Calu3 (cell line): ENCODE measurements at regions not wholly inside any gene's neighbourhood (a gene's known extent, or its start where the extent isn't known, plus 50 kb on each side); places are given as distances from the start of the nearest gene placed in this dataset.
A peak's percentile ranks its signal among the peaks of the same experiment; 100 is the strongest.

Source experiments
- BruUV-seq: library from RNA; stranded (reverse); fragments of 400-500 nt; replicated peaks from 2 replicates; lab custom pipeline; 2021; lab: Mats Ljungman, UMichigan
- CTCF ChIA-PET: fragments of 300-600 bp; sonication (Branson Sonifier 250); formaldehyde crosslinking; loops from one replicate; lab custom pipeline; 2022; ENCODE audit warnings: antibody characterized with exemption; lab: Charles Lee
- DNase-seq: peaks from one replicate; pipeline ENCODE4 v3.0.0; 2022
- H3K27ac Mint-ChIP-seq: one replicate; pipeline ENCODE4 v1.8.0; 2022; ENCODE audit warnings: mixed read lengths; ENCODE audit not compliant: unreplicated experiment
- H3K27me3 Mint-ChIP-seq: one replicate; pipeline ENCODE4 v1.8.0; 2022; ENCODE audit warnings: mixed read lengths; ENCODE audit not compliant: unreplicated experiment
- H3K36me3 Mint-ChIP-seq: one replicate; pipeline ENCODE4 v1.8.0; 2022; ENCODE audit warnings: mild to moderate bottlenecking, moderate library complexity, mixed read lengths; ENCODE audit not compliant: insufficient read depth, unreplicated experiment
- H3K4me1 Mint-ChIP-seq: one replicate; pipeline ENCODE4 v1.8.0; 2022; ENCODE audit warnings: mild to moderate bottlenecking, low read depth, mixed read lengths; ENCODE audit not compliant: unreplicated experiment
- H3K4me3 Mint-ChIP-seq: one replicate; pipeline ENCODE4 v1.8.0; 2022; ENCODE audit warnings: mild to moderate bottlenecking, low read depth, moderate library complexity, mixed read lengths; ENCODE audit not compliant: unreplicated experiment
- H3K9me3 Mint-ChIP-seq: one replicate; pipeline ENCODE4 v1.8.0; 2022; ENCODE audit warnings: low read depth, mixed read lengths; ENCODE audit not compliant: unreplicated experiment
- intact Hi-C: fragments of 100-400 bp; cut with micrococcal nuclease; formaldehyde crosslinking; loops from one replicate; pipeline ENCODE4 v1.10.0; 2022; ENCODE audit not compliant: unreplicated experiment
- TF ChIP-seq, protein P1 (sequence below): fragments of 200-600 bp; IDR thresholded peaks from one replicate; pipeline ENCODE4 v1.8.0; 2022; ENCODE audit warnings: antibody characterized with exemption; ENCODE audit not compliant: unreplicated experiment

DNA sequence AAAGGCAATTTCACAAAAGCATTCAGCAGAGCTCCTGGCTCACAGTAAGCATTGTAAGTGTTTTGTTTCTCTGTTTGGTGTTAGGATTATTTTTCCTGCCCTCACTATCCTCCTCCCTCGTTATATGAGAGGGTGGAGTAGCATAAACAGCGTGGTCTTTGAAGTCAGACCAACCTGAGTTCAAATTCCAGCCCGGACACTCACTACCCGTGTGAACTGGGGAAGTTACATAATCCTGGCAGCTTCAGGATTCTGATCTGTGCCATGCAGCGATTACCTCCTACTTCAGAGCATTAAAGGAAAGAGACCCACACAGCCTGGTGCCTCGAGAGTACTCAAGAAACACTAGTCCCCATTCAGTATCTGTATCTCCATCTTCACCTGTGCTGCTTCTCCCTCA lies 386.5 kb downstream of the INHBA start:
- CTCF ChIA-PET = interaction anchor here (1.6 kb wide), 1 partner anchor 388 kb away, joined by 12 read pairs; no protein-coding TSS in a partner anchor
- intact Hi-C loops = no loop called here

DNA sequence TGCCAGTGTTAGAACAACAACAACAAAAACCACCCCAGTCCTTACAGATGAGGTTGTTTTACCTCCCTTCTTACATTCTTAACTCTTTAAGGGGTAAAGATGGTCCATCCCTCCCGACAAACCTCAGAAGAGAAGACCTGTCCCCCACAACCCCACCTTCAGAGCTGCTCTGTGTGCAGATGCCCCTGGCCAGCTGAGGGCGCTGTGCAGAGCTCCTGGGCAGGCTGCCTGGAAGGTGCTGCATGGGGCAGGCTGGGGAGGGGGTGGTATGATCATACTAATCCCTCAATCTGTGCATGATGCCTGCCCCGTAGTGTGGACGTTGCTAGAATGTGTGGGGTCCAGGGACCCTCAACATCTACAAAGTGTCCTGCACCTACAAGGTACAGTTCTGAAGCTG lies 387.1 kb downstream of the INHBA start:
- peaks cover 13% of the 10 kb centered on the region for H3K4me1 Mint-ChIP-seq
- intact Hi-C loops = no loop called here
- TF ChIP-seq, protein P1, sequence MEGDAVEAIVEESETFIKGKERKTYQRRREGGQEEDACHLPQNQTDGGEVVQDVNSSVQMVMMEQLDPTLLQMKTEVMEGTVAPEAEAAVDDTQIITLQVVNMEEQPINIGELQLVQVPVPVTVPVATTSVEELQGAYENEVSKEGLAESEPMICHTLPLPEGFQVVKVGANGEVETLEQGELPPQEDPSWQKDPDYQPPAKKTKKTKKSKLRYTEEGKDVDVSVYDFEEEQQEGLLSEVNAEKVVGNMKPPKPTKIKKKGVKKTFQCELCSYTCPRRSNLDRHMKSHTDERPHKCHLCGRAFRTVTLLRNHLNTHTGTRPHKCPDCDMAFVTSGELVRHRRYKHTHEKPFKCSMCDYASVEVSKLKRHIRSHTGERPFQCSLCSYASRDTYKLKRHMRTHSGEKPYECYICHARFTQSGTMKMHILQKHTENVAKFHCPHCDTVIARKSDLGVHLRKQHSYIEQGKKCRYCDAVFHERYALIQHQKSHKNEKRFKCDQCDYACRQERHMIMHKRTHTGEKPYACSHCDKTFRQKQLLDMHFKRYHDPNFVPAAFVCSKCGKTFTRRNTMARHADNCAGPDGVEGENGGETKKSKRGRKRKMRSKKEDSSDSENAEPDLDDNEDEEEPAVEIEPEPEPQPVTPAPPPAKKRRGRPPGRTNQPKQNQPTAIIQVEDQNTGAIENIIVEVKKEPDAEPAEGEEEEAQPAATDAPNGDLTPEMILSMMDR = peak; percentile 44
- BruUV-seq = no TSS peak
- H3K9me3 Mint-ChIP-seq = peaks cover 6% of the 10 kb centered on the region
- H3K4me3 Mint-ChIP-seq = no peak overlapping the region
- no peaks in the 10 kb centered on the region for H3K27me3 Mint-ChIP-seq
- CTCF ChIA-PET = interaction anchor here (1.6 kb wide), 1 partner anchor 389 kb away, joined by 12 read pairs; no protein-coding TSS in a partner anchor
- DNase-seq = peak; percentile 34
- H3K36me3 Mint-ChIP-seq = no peaks in the 10 kb centered on the region
- no peak overlapping the region for H3K27ac Mint-ChIP-seq

More for the DNA sequence above, 386.5 kb downstream of the INHBA start:
- Mint-ChIP-seq H3K9me3 (peaks cover 6% of the 10 kb centered on the region), H3K4me3 (no peak overlapping the region), H3K36me3 (no peaks in the 10 kb centered on the region), H3K27me3 (no peaks in the 10 kb centered on the region), H3K27ac (no peak overlapping the region), H3K4me1 (peaks cover 13% of the 10 kb centered on the region)
- TF ChIP-seq, protein P1 = no peak
- DNase-seq = no peak
- BruUV-seq = no TSS peak

DNA sequence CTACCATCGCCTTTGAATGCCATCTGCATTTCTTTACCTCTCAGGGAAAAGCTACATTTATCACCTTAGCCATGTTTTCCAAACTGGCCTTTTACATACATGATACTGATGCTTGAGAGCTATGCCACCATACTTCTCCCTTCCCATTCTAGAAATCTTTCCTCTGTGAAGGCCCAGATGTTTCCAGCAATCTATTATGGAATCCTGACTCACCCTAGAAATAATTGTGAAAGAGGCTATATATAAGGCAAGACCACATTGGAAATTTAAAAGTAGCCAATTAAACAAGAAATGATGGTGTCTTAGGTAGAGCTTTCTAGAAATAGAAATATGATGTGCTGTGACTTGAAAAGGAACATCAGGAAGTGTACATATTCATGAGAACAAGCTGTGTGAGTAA lies 389.7 kb downstream of the INHBA start:
- H3K9me3 Mint-ChIP-seq = peaks cover under 1% of the 10 kb centered on the region
- H3K27me3 Mint-ChIP-seq = no peaks in the 10 kb centered on the region
- CTCF ChIA-PET = no interaction called here
- TF ChIP-seq, protein P1 = no peak
- no peaks in the 10 kb centered on the region for H3K36me3 Mint-ChIP-seq
- BruUV-seq = no TSS peak
- no peak for DNase-seq
- intact Hi-C loops = no loop called here
- H3K4me3 Mint-ChIP-seq = no peak overlapping the region
- no peak overlapping the region for H3K27ac Mint-ChIP-seq
- peaks cover 13% of the 10 kb centered on the region for H3K4me1 Mint-ChIP-seq

DNA sequence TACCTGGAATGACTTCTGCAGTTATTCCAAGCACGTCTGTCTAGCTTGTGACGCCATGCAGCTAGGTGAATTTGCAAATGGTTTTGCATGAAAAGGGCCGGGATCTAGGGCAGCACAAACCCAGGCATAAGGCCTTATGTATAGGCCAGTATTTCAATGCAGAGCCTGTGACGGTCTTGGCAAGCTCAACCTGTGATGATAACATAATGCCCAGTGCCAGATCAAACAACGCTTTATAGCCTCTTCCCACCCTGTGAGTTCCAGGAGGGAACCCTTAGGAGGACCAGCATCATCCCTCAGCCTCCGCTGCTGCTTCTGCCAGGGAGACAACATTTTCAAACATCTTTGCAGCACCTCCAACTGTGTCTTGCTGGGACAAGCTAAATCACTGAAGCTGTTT lies 390.7 kb downstream of the INHBA start:
- H3K36me3 Mint-ChIP-seq = no peaks in the 10 kb centered on the region
- CTCF ChIA-PET = no interaction called here

More for the DNA sequence above, 390.7 kb downstream of the INHBA start:
- H3K9me3 Mint-ChIP-seq = no peaks in the 10 kb centered on the region
- H3K27me3 Mint-ChIP-seq = no peaks in the 10 kb centered on the region
- peaks cover 13% of the 10 kb centered on the region for H3K4me1 Mint-ChIP-seq
- no peak overlapping the region for H3K27ac Mint-ChIP-seq
- no peak for DNase-seq
- intact Hi-C loops = no loop called here
- H3K4me3 Mint-ChIP-seq = no peak overlapping the region
- TF ChIP-seq, protein P1 = no peak
- BruUV-seq = no TSS peak
